Sigmoid colon (tissue), 6 donors: ENCODE measurements at regions not wholly inside any gene's neighbourhood (a gene's known extent, or its start where the extent isn't known, plus 50 kb on each side); places are given as distances from the start of the nearest gene placed in this dataset.

ENCODE experiments used
- DNase-seq: peaks from one replicate; pipeline ENCODE4 v3.0.0-alpha.2; 2019
- H3K27ac ChIP-seq, 4 donors: fragments of 200-600 bp; sonication (generic); one replicate each; pipeline ENCODE4 v1.5.1; 2016 to 2019; ENCODE audit warnings: mild to moderate bottlenecking in 1 of 4
- H3K27me3 ChIP-seq, 3 donors: fragments of 200-600 bp; sonication (generic); one replicate each; pipeline ENCODE4 v1.5.1; 2019; ENCODE audit warnings: mild to moderate bottlenecking in 1 of 3
- H3K36me3 ChIP-seq, 4 donors: fragments of 200-600 bp; sonication (generic); one replicate each; pipeline ENCODE4 v1.5.1; 2016 to 2019
- H3K4me1 ChIP-seq, 4 donors: fragments of 200-600 bp; sonication (generic); one replicate each; pipeline ENCODE4 v1.5.1; 2017 to 2019
- H3K4me3 ChIP-seq, 4 donors: fragments of 200-600 bp; sonication (generic); one replicate each; pipeline ENCODE4 v1.5.1; 2017 to 2019; ENCODE audit warnings: mild to moderate bottlenecking in 2 of 4, moderate library complexity in 1 of 4
- H3K9me3 ChIP-seq, 4 donors: fragments of 200-600 bp in 3 of 4; sonication (generic) in 3 of 4; one replicate each; pipeline versions ENCODE4 v1.5.1 to v1.6.1; 2013 to 2019
- CTCF ChIP-seq, 4 experiments: fragments of 450-650 bp in 3 of 4; fragments of 200-600 bp in 1 of 4; IDR thresholded peaks; one replicate each; pipeline ENCODE4 v1.5.1; 2016 to 2019; ENCODE audit warnings: antibody characterized with exemption in 4 of 4, mild to moderate bottlenecking in 3 of 4, moderate library complexity in 2 of 4
- EP300 ChIP-seq, 4 donors: sonication (generic); formaldehyde crosslinking; IDR thresholded peaks; one replicate each; pipeline ENCODE4 v1.6.1; 2017; ENCODE audit warnings: antibody characterized with exemption in 4 of 4
- POLR2A ChIP-seq, 2 donors: fragments of 450-650 bp; IDR thresholded peaks; one replicate each; pipeline ENCODE4 v1.6.1; 2016; ENCODE audit warnings: antibody characterized with exemption in 2 of 2, mild to moderate bottlenecking in 2 of 2, moderate library complexity in 2 of 2
- POLR2AphosphoS5 ChIP-seq, 4 donors: sonication (generic); formaldehyde crosslinking; IDR thresholded peaks; one replicate each; pipeline ENCODE4 v1.6.1; 2017; ENCODE audit warnings: antibody characterized with exemption in 4 of 4
- WGBS, 2 donors: extraction: QIAGEN DNeasy Blood & Tissue Kit; methylation state at CpG; one replicate each; pipeline ENCODE4 v1.1.7; 2013; 5-methylcytosine and 5-hydroxymethylcytosine counted together
- intact Hi-C: fragments of 100-400 bp; cut with DNase I; formaldehyde crosslinking; loops from one replicate; pipeline ENCODE4 v1.15.1; 2023
- donor health status: healthy with polysubstance abuse.
- donor health status: healthy.

- H3K27ac ChIP-seq = no peak overlapping the region
- H3K27me3 ChIP-seq = no peaks in the 10 kb centered on the region
- DNase-seq = no peak
- intact Hi-C loops = no loop called here
- H3K4me3 ChIP-seq = no peak overlapping the region
- peaks cover 0 to 23% (median 22%) of the 10 kb centered on the region in 4 donors for H3K4me1 ChIP-seq
- H3K9me3 ChIP-seq = no peaks in the 10 kb centered on the region
- no peaks in the 10 kb centered on the region for H3K36me3 ChIP-seq
- 48 to 59% methylated on average over 1 of the region's 1 CpG for WGBS, 2 donors
- TF ChIP-seq POLR2A (IDR thresholded peaks at IDR 0.05) (no peak), EP300 (IDR thresholded peaks at IDR 0.05) (no peak), POLR2AphosphoS5 (IDR thresholded peaks at IDR 0.05) (no peak), CTCF (IDR thresholded peaks at IDR 0.05) (no peak)
These were observed 107.8 kb upstream of the ZNF521 start for GRCh38 chr18:25459814-25460213.

DNA sequence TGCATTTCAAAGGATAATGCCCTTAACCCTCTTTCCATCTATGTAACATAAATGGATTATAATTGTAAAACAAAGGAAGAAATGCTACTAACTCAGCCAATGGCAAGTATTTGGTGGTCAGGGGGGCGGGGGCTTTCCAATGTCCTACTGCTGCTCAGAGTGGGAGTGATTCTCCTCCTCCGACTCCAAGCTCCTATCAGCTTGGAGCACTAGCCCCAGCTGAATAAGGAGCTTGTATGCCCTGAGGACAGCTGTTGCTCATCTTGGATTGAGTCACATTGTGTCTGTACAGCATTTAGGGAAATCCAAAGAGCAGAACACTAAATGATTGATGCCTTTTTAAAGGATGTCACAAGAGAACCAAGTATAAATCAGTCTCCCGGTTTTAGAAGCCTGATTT, 105.6 kb upstream of the ZNF521 start:
- WGBS, 2 donors = 68 to 78% methylated on average over 3 of the region's 3 CpGs
- Histone ChIP-seq H3K27me3 (no peaks in the 10 kb centered on the region), H3K4me3 (no peak overlapping the region), H3K36me3 (no peaks in the 10 kb centered on the region), H3K9me3 (no peaks in the 10 kb centered on the region), H3K4me1 (peaks cover 0 to 23% (median 12%) of the 10 kb centered on the region in 4 donors), H3K27ac (no peak overlapping the region)
- DNase-seq = no peak
- TF ChIP-seq POLR2AphosphoS5 (IDR thresholded peaks at IDR 0.05) = no peak
- intact Hi-C loops = no loop called here

DNA sequence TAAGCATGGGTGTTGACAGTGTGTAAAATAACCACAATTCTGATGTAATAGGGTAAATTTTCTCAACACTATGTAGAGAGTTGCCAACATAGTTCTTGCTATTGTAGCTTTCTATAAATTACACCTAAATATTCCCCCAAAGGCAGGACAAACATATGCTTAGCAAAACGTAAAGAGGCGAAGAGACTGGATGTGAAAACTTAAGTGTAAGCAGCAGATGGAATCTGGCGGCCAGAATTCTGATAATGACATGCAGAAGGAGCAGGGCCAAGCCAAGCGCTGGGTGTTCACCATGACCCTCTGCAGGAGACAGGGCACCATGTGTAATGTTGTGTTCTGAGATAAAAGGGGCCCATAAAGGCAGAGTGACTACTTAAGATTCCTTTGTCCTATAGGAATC, 105.2 kb upstream of the ZNF521 start:
- peaks cover 0 to 23% (median 12%) of the 10 kb centered on the region in 4 donors for H3K4me1 ChIP-seq
- intact Hi-C loops = no loop called here
- no peak for DNase-seq
- 84 to 85% methylated on average over 4 of the region's 4 CpGs for WGBS, 2 donors
- no peaks in the 10 kb centered on the region for H3K9me3 ChIP-seq
- no peaks in the 10 kb centered on the region for H3K27me3 ChIP-seq
- no peaks in the 10 kb centered on the region for H3K36me3 ChIP-seq
- H3K4me3 ChIP-seq = no peak overlapping the region
- no peak overlapping the region for H3K27ac ChIP-seq
- TF ChIP-seq POLR2AphosphoS5 (IDR thresholded peaks at IDR 0.05) (no peak), EP300 (IDR thresholded peaks at IDR 0.05) (no peak), POLR2A (IDR thresholded peaks at IDR 0.05) (no peak), CTCF (IDR thresholded peaks at IDR 0.05) (no peak)

DNA sequence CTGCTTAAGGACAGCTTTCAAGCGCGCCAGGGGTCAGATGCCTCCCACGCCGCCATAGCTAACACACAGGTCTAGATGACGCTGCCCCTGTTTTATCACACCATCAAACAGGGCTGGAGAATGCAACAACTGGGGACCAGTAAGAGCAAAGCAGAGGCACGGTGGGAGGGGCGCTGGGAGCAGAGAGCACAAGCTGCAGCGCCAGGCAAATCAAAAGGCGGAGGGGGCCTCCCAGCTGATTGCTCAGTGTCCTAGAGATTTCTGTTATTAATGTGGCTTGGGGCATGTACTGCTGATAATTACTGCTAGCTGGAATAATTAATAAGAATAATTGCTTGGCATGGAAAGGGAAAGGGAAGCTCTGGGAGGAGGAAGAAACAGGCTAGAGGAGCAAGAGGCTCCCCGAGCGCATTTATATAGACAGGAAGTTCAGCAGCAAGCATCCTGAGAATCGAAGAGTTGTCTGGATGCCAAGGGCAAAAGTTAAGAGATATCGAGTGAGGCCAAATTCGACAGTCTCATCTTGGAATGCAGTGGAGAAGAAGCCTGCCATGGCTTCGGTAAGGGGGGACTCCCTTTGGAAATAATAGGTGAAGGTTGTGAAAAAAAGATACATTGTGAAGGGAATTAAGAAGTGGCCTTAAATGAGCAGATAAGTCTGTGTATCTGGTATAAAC, 104.5 kb upstream of the ZNF521 start:
- no peak overlapping the region for H3K4me3 ChIP-seq
- no peaks in the 10 kb centered on the region for H3K9me3 ChIP-seq
- no peak for DNase-seq
- TF ChIP-seq CTCF (IDR thresholded peaks at IDR 0.05) = no peak
- no peak for TF ChIP-seq POLR2AphosphoS5 (IDR thresholded peaks at IDR 0.05)
- no peak for TF ChIP-seq POLR2A (IDR thresholded peaks at IDR 0.05)
- no peak for TF ChIP-seq EP300 (IDR thresholded peaks at IDR 0.05)
- 86 to 88% methylated on average over 15 of the region's 15 CpGs for WGBS, 2 donors
- no peak overlapping the region for H3K27ac ChIP-seq
- H3K36me3 ChIP-seq = no peaks in the 10 kb centered on the region
- intact Hi-C loops = no loop called here
- H3K27me3 ChIP-seq = no peaks in the 10 kb centered on the region
- peaks cover 0 to 23% (median 12%) of the 10 kb centered on the region in 4 donors for H3K4me1 ChIP-seq

DNA sequence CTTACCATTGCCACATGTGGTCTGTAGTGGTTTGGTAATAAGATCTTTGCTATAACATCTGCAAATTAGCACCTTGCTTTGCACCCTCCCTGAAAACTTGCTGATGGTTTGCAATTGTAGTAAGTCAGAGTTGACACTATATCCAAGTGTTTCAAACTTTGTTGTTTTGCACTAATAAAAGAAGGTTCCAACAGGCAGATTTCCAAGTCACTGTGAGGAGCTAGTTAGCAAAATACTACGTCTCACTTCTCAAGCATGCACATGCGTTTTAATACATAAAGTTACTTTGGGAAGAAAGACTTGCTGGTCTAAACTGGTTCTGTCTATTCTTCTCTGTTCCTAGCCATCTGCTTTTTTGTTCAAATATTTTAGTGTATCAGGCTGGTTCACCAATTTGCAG, 103.7 kb upstream of the ZNF521 start:
- WGBS, 2 donors = 72 to 78% methylated on average over 2 of the region's 2 CpGs
- H3K27ac ChIP-seq = no peak overlapping the region
- intact Hi-C loops = no loop called here

More for the DNA sequence above, 103.7 kb upstream of the ZNF521 start:
- Histone ChIP-seq H3K36me3 (no peaks in the 10 kb centered on the region), H3K4me1 (peaks cover 0 to 23% (median 12%) of the 10 kb centered on the region in 4 donors), H3K27me3 (no peaks in the 10 kb centered on the region), H3K4me3 (no peak overlapping the region), H3K9me3 (peaks cover 0 to 6% (median 1%) of the 10 kb centered on the region in 4 donors)
- no peak for TF ChIP-seq POLR2AphosphoS5 (IDR thresholded peaks at IDR 0.05)
- TF ChIP-seq CTCF (IDR thresholded peaks at IDR 0.05) = no peak
- no peak for TF ChIP-seq EP300 (IDR thresholded peaks at IDR 0.05)
- no peak for TF ChIP-seq POLR2A (IDR thresholded peaks at IDR 0.05)
- DNase-seq = no peak
